Vagina (tissue), 2 donors: ENCODE measurements at regions not wholly inside any gene's neighbourhood (a gene's known extent, or its start where the extent isn't known, plus 50 kb on each side); places are given as distances from the start of the nearest gene placed in this dataset.

Experiments
- DNase-seq, 2 donors: peaks; one replicate each; pipeline ENCODE4 v3.0.0-alpha.2; 2017; ENCODE audit errors: extremely low spot score in 2 of 2
- H3K27ac ChIP-seq: fragments of 200-600 bp; sonication (generic); one replicate; pipeline ENCODE4 v1.5.1; 2019
- H3K27me3 ChIP-seq: fragments of 200-600 bp; sonication (generic); one replicate; pipeline ENCODE4 v1.5.1; 2019
- H3K36me3 ChIP-seq, 2 donors: fragments of 200-600 bp; sonication (generic); one replicate each; pipeline ENCODE4 v1.5.1; 2017 to 2019
- H3K4me1 ChIP-seq: fragments of 200-600 bp; sonication (generic); one replicate; pipeline ENCODE4 v1.5.1; 2019
- H3K4me3 ChIP-seq, 2 donors: fragments of 200-600 bp; sonication (generic); 1 replicate in 1 of 2; 2 replicates in 1 of 2; pipeline ENCODE4 v1.5.1; 2016 to 2019
- H3K9me3 ChIP-seq: fragments of 200-600 bp; sonication (generic); one replicate; pipeline ENCODE4 v1.5.1; 2019
- POLR2A ChIP-seq, 2 donors: fragments of 450-650 bp; IDR thresholded peaks; one replicate each; pipeline ENCODE4 v1.6.1; 2017; ENCODE audit warnings: antibody characterized with exemption in 2 of 2, mild to moderate bottlenecking in 2 of 2, moderate library complexity in 2 of 2
- POLR2AphosphoS5 ChIP-seq, 2 donors: sonication (generic); formaldehyde crosslinking; IDR thresholded peaks; one replicate each; pipeline ENCODE4 v1.9.0; 2017; ENCODE audit warnings: antibody characterized with exemption in 2 of 2, mild to moderate bottlenecking in 2 of 2, low read depth in 1 of 2; ENCODE audit not compliant: insufficient read depth in 1 of 2
- intact Hi-C: fragments of 100-400 bp; cut with DNase I; formaldehyde crosslinking; loops from one replicate; pipeline ENCODE4 v1.15.1; 2023
- TF ChIP-seq, protein P1 (sequence below), 3 experiments: fragments of 450-650 bp in 2 of 3; fragments of 200-600 bp in 1 of 3; sonication (generic) in 1 of 3; IDR thresholded peaks; one replicate each; pipeline ENCODE4 v1.5.1; 2017 to 2019; ENCODE audit warnings: antibody characterized with exemption in 3 of 3, mild to moderate bottlenecking in 2 of 3, moderate library complexity in 2 of 3

DNA sequence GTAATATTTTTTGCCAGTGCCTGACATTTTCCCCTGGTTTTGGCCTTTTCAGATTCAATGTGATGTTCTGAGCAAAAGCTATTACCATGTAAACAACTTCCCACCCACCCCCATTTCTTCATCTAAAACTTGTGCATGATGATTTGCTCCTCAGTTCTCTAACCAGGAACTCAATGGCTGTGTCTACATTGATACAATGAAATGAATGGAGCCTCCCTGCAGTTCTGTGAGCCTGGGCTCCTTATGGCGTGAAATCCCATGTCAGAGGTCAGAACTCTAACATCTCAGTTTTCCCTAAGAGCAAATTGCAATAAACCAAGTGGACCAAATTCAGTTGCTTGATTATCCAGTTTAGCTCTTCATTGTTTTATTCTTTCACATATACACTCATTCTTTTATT, 534.8 kb upstream of the LCORL start:
- no peak for DNase-seq
- TF ChIP-seq, protein P1, sequence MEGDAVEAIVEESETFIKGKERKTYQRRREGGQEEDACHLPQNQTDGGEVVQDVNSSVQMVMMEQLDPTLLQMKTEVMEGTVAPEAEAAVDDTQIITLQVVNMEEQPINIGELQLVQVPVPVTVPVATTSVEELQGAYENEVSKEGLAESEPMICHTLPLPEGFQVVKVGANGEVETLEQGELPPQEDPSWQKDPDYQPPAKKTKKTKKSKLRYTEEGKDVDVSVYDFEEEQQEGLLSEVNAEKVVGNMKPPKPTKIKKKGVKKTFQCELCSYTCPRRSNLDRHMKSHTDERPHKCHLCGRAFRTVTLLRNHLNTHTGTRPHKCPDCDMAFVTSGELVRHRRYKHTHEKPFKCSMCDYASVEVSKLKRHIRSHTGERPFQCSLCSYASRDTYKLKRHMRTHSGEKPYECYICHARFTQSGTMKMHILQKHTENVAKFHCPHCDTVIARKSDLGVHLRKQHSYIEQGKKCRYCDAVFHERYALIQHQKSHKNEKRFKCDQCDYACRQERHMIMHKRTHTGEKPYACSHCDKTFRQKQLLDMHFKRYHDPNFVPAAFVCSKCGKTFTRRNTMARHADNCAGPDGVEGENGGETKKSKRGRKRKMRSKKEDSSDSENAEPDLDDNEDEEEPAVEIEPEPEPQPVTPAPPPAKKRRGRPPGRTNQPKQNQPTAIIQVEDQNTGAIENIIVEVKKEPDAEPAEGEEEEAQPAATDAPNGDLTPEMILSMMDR (IDR thresholded peaks at IDR 0.05), result no peak
- TF ChIP-seq POLR2A (IDR thresholded peaks at IDR 0.05) (no peak), POLR2AphosphoS5 (IDR thresholded peaks at IDR 0.05; ENCODE audit: insufficient read depth in 1 of 2, low read depth in 1 of 2) (no peak)
- no peaks in the 10 kb centered on the region for H3K36me3 ChIP-seq
- H3K27ac ChIP-seq, result no peak overlapping the region
- no peaks in the 10 kb centered on the region for H3K4me1 ChIP-seq
- H3K9me3 ChIP-seq, result no peaks in the 10 kb centered on the region
- H3K27me3 ChIP-seq, result no peaks in the 10 kb centered on the region
- no peak overlapping the region for H3K4me3 ChIP-seq
- intact Hi-C loops, result no loop called here

DNA sequence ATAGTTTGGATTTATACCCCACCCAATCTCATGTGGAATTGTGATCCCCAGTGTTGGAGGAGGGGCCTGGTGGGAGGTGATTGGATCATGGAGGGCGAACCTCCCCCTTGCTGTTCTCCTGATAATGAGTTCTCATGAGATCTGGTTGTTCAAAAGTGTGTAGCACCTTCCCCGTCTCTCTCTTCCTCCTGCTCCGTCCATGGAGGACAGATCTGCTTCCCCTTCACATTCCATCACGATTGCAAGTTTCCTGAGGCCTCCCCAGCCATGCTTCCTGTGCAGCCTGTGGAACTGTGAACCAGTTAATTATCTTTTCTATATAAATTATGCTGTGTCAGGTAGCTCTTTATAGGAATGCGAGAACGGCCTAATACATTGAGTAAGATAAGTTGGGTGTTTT, 518.8 kb upstream of the LCORL start:
- Histone ChIP-seq H3K36me3 (no peaks in the 10 kb centered on the region), H3K27ac (no peak overlapping the region), H3K9me3 (no peaks in the 10 kb centered on the region), H3K27me3 (no peaks in the 10 kb centered on the region), H3K4me3 (no peak overlapping the region), H3K4me1 (no peaks in the 10 kb centered on the region)
- intact Hi-C loops, result no loop called here
- DNase-seq, result no peak
- TF ChIP-seq, protein P1 (IDR thresholded peaks at IDR 0.05), result no peak
- TF ChIP-seq POLR2AphosphoS5 (IDR thresholded peaks at IDR 0.05; ENCODE audit: insufficient read depth in 1 of 2, low read depth in 1 of 2) (no peak), POLR2A (IDR thresholded peaks at IDR 0.05) (no peak)

DNA sequence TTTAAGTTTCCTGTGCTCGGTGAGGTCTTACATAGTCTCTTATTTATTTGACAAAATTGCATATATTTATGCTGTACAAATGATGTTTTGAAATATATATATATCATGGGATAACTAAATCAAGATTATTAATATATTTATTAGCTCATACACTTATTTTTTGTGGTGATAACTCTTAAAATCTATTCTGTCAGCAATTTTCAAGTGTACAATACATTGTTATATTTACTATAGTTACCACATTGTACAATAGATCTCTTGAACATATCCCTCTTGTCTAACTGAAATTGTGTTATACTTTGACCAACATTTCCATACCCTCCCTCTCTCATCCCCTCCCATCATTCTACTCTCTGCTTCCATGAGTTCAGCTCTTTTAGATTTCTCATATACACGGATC, 516.6 kb upstream of the LCORL start:
- no peak for DNase-seq
- no peaks in the 10 kb centered on the region for H3K27me3 ChIP-seq
- H3K4me3 ChIP-seq, result no peak overlapping the region
- H3K9me3 ChIP-seq, result no peaks in the 10 kb centered on the region
- H3K4me1 ChIP-seq, result no peaks in the 10 kb centered on the region
- H3K36me3 ChIP-seq, result no peaks in the 10 kb centered on the region
- intact Hi-C loops, result no loop called here
- H3K27ac ChIP-seq, result no peak overlapping the region
- TF ChIP-seq POLR2A (IDR thresholded peaks at IDR 0.05) (no peak), POLR2AphosphoS5 (IDR thresholded peaks at IDR 0.05; ENCODE audit: insufficient read depth in 1 of 2, low read depth in 1 of 2) (no peak)
- TF ChIP-seq, protein P1 (IDR thresholded peaks at IDR 0.05), result no peak

DNA sequence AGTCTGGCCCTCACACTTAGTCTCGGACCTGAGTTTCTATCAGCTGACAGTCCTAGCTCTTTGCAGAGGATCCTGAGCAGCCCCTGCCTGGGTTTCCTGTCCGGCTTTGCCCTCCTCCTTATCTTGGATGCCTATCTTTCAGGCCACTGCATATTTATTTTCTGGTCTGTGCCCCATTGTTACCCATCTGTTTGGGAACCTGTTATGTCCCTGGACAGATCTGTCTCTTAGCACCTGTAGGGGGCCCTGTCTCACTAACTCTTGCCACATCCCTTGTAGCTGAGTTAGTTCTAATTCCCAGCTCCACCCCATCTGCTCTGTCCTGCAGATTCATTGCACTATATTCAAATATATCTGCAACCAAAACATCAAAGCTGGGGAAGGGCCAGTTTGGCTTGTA, 514.9 kb upstream of the LCORL start:
- Histone ChIP-seq H3K4me3 (no peak overlapping the region), H3K36me3 (no peaks in the 10 kb centered on the region), H3K9me3 (no peaks in the 10 kb centered on the region), H3K27me3 (no peaks in the 10 kb centered on the region), H3K4me1 (no peaks in the 10 kb centered on the region), H3K27ac (no peak overlapping the region)
- TF ChIP-seq POLR2A (IDR thresholded peaks at IDR 0.05) (no peak), POLR2AphosphoS5 (IDR thresholded peaks at IDR 0.05; ENCODE audit: insufficient read depth in 1 of 2, low read depth in 1 of 2) (no peak)
- TF ChIP-seq, protein P1 (IDR thresholded peaks at IDR 0.05), result no peak
- no peak for DNase-seq
- intact Hi-C loops, result no loop called here

DNA sequence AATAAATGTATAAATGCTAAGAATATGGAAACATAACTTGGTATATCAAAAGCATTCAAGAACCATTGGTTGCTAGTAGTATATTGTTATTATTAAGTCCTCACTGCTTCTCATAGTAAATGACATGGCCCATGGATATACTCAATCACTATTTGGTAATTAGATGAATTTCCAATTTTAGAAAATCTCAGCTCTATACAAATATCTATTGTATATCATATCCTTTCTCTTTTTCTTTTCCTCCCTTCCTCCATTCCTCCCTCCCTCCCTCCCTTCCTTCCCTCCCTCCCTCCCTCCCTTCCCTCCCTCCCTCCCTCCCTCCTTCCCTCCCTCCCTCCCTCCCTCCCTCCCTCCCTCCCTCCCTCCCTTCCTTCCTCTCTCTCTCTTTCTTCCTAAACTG, 514.4 kb upstream of the LCORL start:
- TF ChIP-seq POLR2AphosphoS5 (IDR thresholded peaks at IDR 0.05; ENCODE audit: insufficient read depth in 1 of 2, low read depth in 1 of 2) (no peak), POLR2A (IDR thresholded peaks at IDR 0.05) (no peak)
- TF ChIP-seq, protein P1 (IDR thresholded peaks at IDR 0.05), result no peak
- DNase-seq, result no peak

More for the DNA sequence above, 514.4 kb upstream of the LCORL start:
- H3K27ac ChIP-seq, result no peak overlapping the region
- H3K4me1 ChIP-seq, result no peaks in the 10 kb centered on the region
- no peak overlapping the region for H3K4me3 ChIP-seq
- intact Hi-C loops, result no loop called here
- no peaks in the 10 kb centered on the region for H3K36me3 ChIP-seq
- H3K27me3 ChIP-seq, result no peaks in the 10 kb centered on the region
- no peaks in the 10 kb centered on the region for H3K9me3 ChIP-seq
